GM21737 (cell line): ENCODE measurements at regions not wholly inside any gene's neighbourhood (a gene's known extent, or its start where the extent isn't known, plus 50 kb on each side); places are given as distances from the start of the nearest gene placed in this dataset.

ENCODE experiments used
- ATAC-seq: cut with Tn5 transposase; IDR thresholded peaks from one replicate; pipeline ENCODE4 v1.9.1; 2021; ENCODE audit warnings: mild to moderate bottlenecking, moderate library complexity; ENCODE audit not compliant: unreplicated experiment

GRCh38 chr5:93017376-93017775, 563.6 kb downstream of the NR2F1-AS1 start:
- ATAC-seq: no peak

- ATAC-seq: no peak
Measured at GRCh38 chr5:93010616-93011015, 570.4 kb downstream of the NR2F1-AS1 start.

GRCh38 chr5:93010037-93010436, 571.0 kb downstream of the NR2F1-AS1 start:
- ATAC-seq: no peak

GRCh38 chr5:93008502-93009207, 572.4 kb downstream of the NR2F1-AS1 start:
- no peak for ATAC-seq

- no peak for ATAC-seq
Measured at GRCh38 chr5:93006915-93007314, 574.1 kb downstream of the NR2F1-AS1 start.

GRCh38 chr5:92998456-92998855, 582.6 kb downstream of the NR2F1-AS1 start:
- ATAC-seq: no peak

- no peak for ATAC-seq
Measured at GRCh38 chr5:92994392-92994791, 586.6 kb downstream of the NR2F1-AS1 start.

- no peak for ATAC-seq
Measured at GRCh38 chr5:92992073-92992472, 588.9 kb downstream of the NR2F1-AS1 start.

GRCh38 chr5:92991581-92992067, 589.4 kb downstream of the NR2F1-AS1 start:
- ATAC-seq: no peak

- ATAC-seq: no peak
Measured at GRCh38 chr5:92990771-92991170, 590.2 kb downstream of the NR2F1-AS1 start.

- ATAC-seq: no peak
Measured at GRCh38 chr5:92981001-92981400, 600.0 kb downstream of the NR2F1-AS1 start.

- ATAC-seq: no peak
Measured at GRCh38 chr5:92980491-92980890, 600.5 kb downstream of the NR2F1-AS1 start.

GRCh38 chr5:92979716-92980115, 601.3 kb downstream of the NR2F1-AS1 start:
- no peak for ATAC-seq

GRCh38 chr5:92977846-92978540, 603.0 kb downstream of the NR2F1-AS1 start:
- no peak for ATAC-seq

- no peak for ATAC-seq
Measured at GRCh38 chr5:92976156-92976555, 604.9 kb downstream of the NR2F1-AS1 start.

- no peak for ATAC-seq
Measured at GRCh38 chr5:92969781-92970237, 611.2 kb downstream of the NR2F1-AS1 start.

- ATAC-seq: no peak
Measured at GRCh38 chr5:92969191-92969780, 611.7 kb downstream of the NR2F1-AS1 start.

GRCh38 chr5:92963800-92964199, 617.2 kb downstream of the NR2F1-AS1 start:
- no peak for ATAC-seq

GRCh38 chr5:92962752-92963151, 618.3 kb downstream of the NR2F1-AS1 start:
- ATAC-seq: no peak

- no peak for ATAC-seq
Measured at GRCh38 chr5:92956886-92957285, 624.1 kb downstream of the NR2F1-AS1 start.

GRCh38 chr5:92952243-92952642, 628.8 kb downstream of the NR2F1-AS1 start:
- no peak for ATAC-seq

GRCh38 chr5:92951746-92952145, 629.3 kb downstream of the NR2F1-AS1 start:
- no peak for ATAC-seq
